GM12878 (cell line): ENCODE measurements at regions not wholly inside any gene's neighbourhood (a gene's known extent, or its start where the extent isn't known, plus 50 kb on each side); places are given as distances from the start of the nearest gene placed in this dataset.

Source experiments
- ATAC-seq: fragments of 200-7000 bp; cut with Tn5 transposase; 3 replicates; pipeline ENCODE4 v1.9.1; 2020; ENCODE audit warnings: mild to moderate bottlenecking, moderate library complexity
- BruUV-seq: library from RNA; stranded (reverse); fragments of 400-500 nt; replicated peaks from 2 replicates; lab custom pipeline; 2021; lab: Mats Ljungman, UMichigan
- CTCF ChIA-PET: fragments of 300-600 bp; sonication (Branson Sonifier 250); formaldehyde crosslinking; extraction: SDS; loops from one replicate; lab custom pipeline; 2021; ENCODE audit warnings: inconsistent platforms; lab: Yijun Ruan, JAX
- POLR2A ChIA-PET: fragments of 350-600 bp; formaldehyde crosslinking; extraction: SDS; loops from one replicate; lab custom pipeline; 2021; ENCODE audit warnings: inconsistent platforms; lab: Charles Lee
- RAD21 ChIA-PET: fragments of 300-600 bp; sonication (Branson Sonifier 250); formaldehyde crosslinking; loops from one replicate; lab custom pipeline; 2023; ENCODE audit warnings: antibody characterized with exemption; ENCODE audit not compliant: unreplicated experiment; lab: Charles Lee
- SMC1A ChIA-PET: fragments of 300-600 bp; sonication (Branson Sonifier 250); formaldehyde crosslinking; loops from one replicate; lab custom pipeline; 2023; ENCODE audit not compliant: unreplicated experiment, uncharacterized antibody; lab: Charles Lee
- DNase-seq: peaks from one replicate; pipeline ENCODE4 v3.0.0-alpha.2; 2011; ENCODE audit warnings: low read depth, low spot score
- FAIRE-seq: peaks from 3 replicates; lab custom pipeline; 2011; peaks lifted over from hg19 to GRCh38; lab: Jason Lieb, UNC
- H2AFZ ChIP-seq: 2 replicates; pipeline ENCODE4 v1.6.0; 2011; ENCODE audit warnings: low read depth, low read length, control low read depth; ENCODE audit not compliant: control insufficient read depth
- H3K27ac ChIP-seq: 2 replicates; pipeline ENCODE4 v1.5.1; 2011; ENCODE audit warnings: control low read depth; ENCODE audit not compliant: control insufficient read depth, insufficient read depth
- H3K27me3 ChIP-seq, 2 experiments: replicated peaks in 1 of 2; 2 replicates each; pipeline versions ENCODE4 v1.6.0 to v1.6.1; 2011; ENCODE audit warnings: low read length in 1 of 2; ENCODE audit not compliant: control insufficient read depth in 2 of 2, insufficient read depth in 2 of 2
- H3K36me3 ChIP-seq, 2 experiments: 2 replicates each; pipeline ENCODE4 v1.5.1; 2011; ENCODE audit warnings: low read length in 1 of 2; ENCODE audit not compliant: control insufficient read depth in 2 of 2, insufficient read depth in 2 of 2
- H3K4me1 ChIP-seq: 2 replicates; pipeline ENCODE4 v1.6.1; 2011; ENCODE audit warnings: mild to moderate bottlenecking, low read length, moderate library complexity, mixed read lengths; ENCODE audit not compliant: control insufficient read depth, insufficient read depth
- H3K4me2 ChIP-seq: 2 replicates; pipeline ENCODE4 v1.6.0; 2011; ENCODE audit warnings: control low read depth; ENCODE audit not compliant: control insufficient read depth, insufficient read depth
- H3K4me3 ChIP-seq: fragments of 200-600 bp; sonication (generic); 2 replicates; pipeline ENCODE4 v1.5.1; 2016
- H3K79me2 ChIP-seq: 2 replicates; pipeline ENCODE4 v1.6.0; 2011; ENCODE audit warnings: low read length; ENCODE audit not compliant: control insufficient read depth, insufficient read depth
- H3K9ac ChIP-seq: 2 replicates; pipeline ENCODE4 v1.8.0; 2011; ENCODE audit warnings: low read length, control low read depth, mixed read lengths; ENCODE audit not compliant: control insufficient read depth, insufficient read depth
- H3K9me3 ChIP-seq: replicated peaks from 3 replicates; pipeline ENCODE4 v1.5.1; 2011; ENCODE audit warnings: mild to moderate bottlenecking, low read length; ENCODE audit not compliant: control insufficient read depth, insufficient read depth
- H4K20me1 ChIP-seq: 2 replicates; pipeline ENCODE4 v1.6.0; 2011; ENCODE audit not compliant: control insufficient read depth, insufficient read depth
- ASH2L ChIP-seq: fragments of 300-600, 200-600 bp; sonication (generic); IDR thresholded peaks from 2 replicates; pipeline ENCODE4 v1.6.1; 2017; ENCODE audit warnings: low read depth, mild to moderate bottlenecking, borderline replicate concordance
- EED ChIP-seq: sonication (generic); IDR thresholded peaks from 2 replicates; pipeline ENCODE4 v1.6.1; 2016; ENCODE audit warnings: antibody characterized with exemption, low read depth
- FOXK2 ChIP-seq: fragments of 450-650 bp; IDR thresholded peaks from 2 replicates; pipeline ENCODE4 v1.6.1; 2017; ENCODE audit warnings: mild to moderate bottlenecking, moderate library complexity
- KDM1A ChIP-seq: fragments of 200-600 bp; sonication (generic); IDR thresholded peaks from 2 replicates; pipeline ENCODE4 v1.6.1; 2016; ENCODE audit warnings: borderline replicate concordance
- MEF2A ChIP-seq: IDR thresholded peaks from 2 replicates; pipeline ENCODE4 v1.6.1; 2011; ENCODE audit warnings: low read depth, mild to moderate bottlenecking, low read length, moderate library complexity; ENCODE audit not compliant: insufficient read depth
- MLLT1 ChIP-seq: fragments of 450-650 bp; IDR thresholded peaks from 2 replicates; pipeline ENCODE4 v1.6.1; 2016; ENCODE audit warnings: mild to moderate bottlenecking
- MYB ChIP-seq: fragments of 150-350 bp; IDR thresholded peaks from 2 replicates; pipeline ENCODE4 v1.6.1; 2014; ENCODE audit warnings: mild to moderate bottlenecking, low read depth, low read length, borderline replicate concordance
- NFYA ChIP-seq: IDR thresholded peaks from 2 replicates; pipeline ENCODE4 v1.6.1; 2011; ENCODE audit warnings: low read depth, mild to moderate bottlenecking, low read length, improper control_type of control experiment, borderline replicate concordance
- NR2C2 ChIP-seq: IDR thresholded peaks from 2 replicates; pipeline ENCODE4 v1.6.1; 2011; ENCODE audit warnings: borderline replicate concordance, low read depth; ENCODE audit not compliant: control insufficient read depth, insufficient read length
- NRF1 ChIP-seq: conservative IDR thresholded peaks from 2 replicates; pipeline ENCODE4 v1.6.1; 2011; ENCODE audit warnings: mild to moderate bottlenecking, low read depth, low read length, improper control_type of control experiment
- POU2F2 ChIP-seq: IDR thresholded peaks from 3 replicates; pipeline ENCODE4 v1.6.1; 2011; ENCODE audit warnings: low read depth, mild to moderate bottlenecking, low read length, borderline replicate concordance
- REST ChIP-seq: IDR thresholded peaks from 2 replicates; pipeline ENCODE4 v1.6.1; 2012; ENCODE audit warnings: mild to moderate bottlenecking, low read depth, low read length
- RFX5 ChIP-seq: IDR thresholded peaks from 2 replicates; pipeline ENCODE4 v1.6.1; 2011; ENCODE audit warnings: low read depth, low read length, improper control_type of control experiment
- SMAD5 ChIP-seq: IDR thresholded peaks from 2 replicates; pipeline ENCODE4 v1.6.1; 2016; ENCODE audit warnings: antibody characterized with exemption, low read depth
- SP1 ChIP-seq: IDR thresholded peaks from one replicate; pipeline ENCODE4 v1.6.1; 2011; ENCODE audit warnings: low read depth, low read length
- TARDBP ChIP-seq: IDR thresholded peaks from 2 replicates; pipeline ENCODE4 v1.6.1; 2016; ENCODE audit warnings: borderline replicate concordance
- in situ Hi-C: fragments of 300-500 bp; cut with MboI; formaldehyde crosslinking; loops from 9 replicates; pipeline ENCODE4 v1.14.3; 2018; ENCODE audit warnings: mixed read lengths
- intact Hi-C: fragments of 100-400 bp; cut with micrococcal nuclease; formaldehyde crosslinking; loops from one replicate; pipeline ENCODE4 v1.14.2; 2022; ENCODE audit not compliant: unreplicated experiment

DNA sequence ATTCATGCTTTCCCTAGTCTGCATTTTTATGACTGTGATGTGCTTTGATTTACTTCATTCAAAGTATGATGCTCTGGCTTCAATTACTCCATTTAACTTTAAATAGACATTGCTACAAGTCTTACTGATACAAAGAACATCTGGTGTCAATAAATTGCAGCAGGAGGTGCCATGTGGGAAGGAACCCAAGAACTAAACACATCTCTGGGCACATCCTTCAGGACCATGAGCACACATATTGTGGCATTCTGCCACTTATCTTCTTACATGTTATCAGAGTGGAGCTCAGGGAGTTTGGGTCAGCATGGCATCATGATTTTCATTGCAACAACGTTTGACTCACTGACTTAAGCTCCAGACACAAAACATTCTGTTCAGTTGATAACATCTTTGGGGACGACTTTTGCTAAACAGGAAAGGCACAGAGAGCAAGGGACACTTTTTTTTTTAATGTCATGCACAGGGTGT is 227.0 kb downstream of the DKK1 start (continued):
- TF ChIP-seq REST: no peak

- H3K27me3 ChIP-seq: no peaks in the 10 kb centered on the region
- DNase-seq: no peak
- ChIA-PET RAD21 (no interaction called here), SMC1A (no interaction called here), CTCF (interaction anchor here (1.1 kb wide), 1 partner anchor 24 kb away, joined by 4 read pairs; no protein-coding TSS in a partner anchor), POLR2A (no interaction called here)
- no peaks in the 10 kb centered on the region for H3K4me1 ChIP-seq
- no peaks in the 10 kb centered on the region for H4K20me1 ChIP-seq
- intact Hi-C loops (no loop called here), in situ Hi-C loops (no loop called here)
- no peaks in the 10 kb centered on the region for H3K36me3 ChIP-seq
- H3K79me2 ChIP-seq: no peaks in the 10 kb centered on the region
- H3K27ac ChIP-seq: no peak overlapping the region
- BruUV-seq: no TSS peak
- no peak overlapping the region for H3K9ac ChIP-seq
- no peak overlapping the region; the same call in 1 of the 2 replicates for H3K4me3 ChIP-seq
- TF ChIP-seq TARDBP (no peak), NFYA (no peak), RFX5 (no peak), MYB (no peak), NRF1 (no peak), MEF2A (no peak), SMAD5 (no peak), POU2F2 (no peak), EED (no peak), SP1 (no peak), FOXK2 (no peak), NR2C2 (no peak), ASH2L (no peak), MLLT1 (no peak), KDM1A (no peak)
- ATAC-seq: no peak
- H2AFZ ChIP-seq: no peak overlapping the region
- H3K9me3 ChIP-seq: no peaks in the 10 kb centered on the region
- FAIRE-seq: no peak
- no peak overlapping the region for H3K4me2 ChIP-seq
Observed at GRCh38 chr10:52542906-52543305, 228.8 kb downstream of the DKK1 start.
